ENCODE measurements at regions not wholly inside any gene's neighbourhood (a gene's known extent, or its start where the extent isn't known, plus 50 kb on each side); places are given as distances from the start of the nearest gene placed in this dataset.
A peak's percentile ranks its signal among the peaks of the same experiment; 100 is the strongest.
"Not testable (repeated sequence)": the region's sequence is repeated elsewhere in the genome, so short reads cannot be mapped to it uniquely, and the experiment has no call there.

- no peak for DNase-seq (ENCODE audit: low read depth in 2 of 2)
Observed at GRCh38 chr3:106438887-106439286, 570.1 kb upstream of the CBLB start.

GRCh38 chr3:106440672-106441071, 571.9 kb upstream of the CBLB start:
- DNase-seq (ENCODE audit: low read depth in 2 of 2), result no peak

- DNase-seq (ENCODE audit: low read depth in 2 of 2), result no peak
Observed at GRCh38 chr3:106446271-106446670, 577.5 kb upstream of the CBLB start.

GRCh38 chr3:106447723-106448301, 579.0 kb upstream of the CBLB start:
- no peak for DNase-seq (ENCODE audit: low read depth in 2 of 2)

- not testable (repeated sequence) for DNase-seq (ENCODE audit: low read depth in 2 of 2)
Observed at GRCh38 chr3:106448372-106448966, 579.7 kb upstream of the CBLB start.

- DNase-seq (ENCODE audit: low read depth in 2 of 2), result no peak
Observed at GRCh38 chr3:106452096-106452495, 583.3 kb upstream of the CBLB start.

- no peak for DNase-seq (ENCODE audit: low read depth in 2 of 2)
Observed at GRCh38 chr3:106454497-106454896, 585.7 kb upstream of the CBLB start.

GRCh38 chr3:106457281-106458180, 588.7 kb upstream of the CBLB start:
- DNase-seq (ENCODE audit: low read depth in 2 of 2), result peak in 1 of 2 donors; percentile 11

- DNase-seq (ENCODE audit: low read depth in 2 of 2), result no peak
Observed at GRCh38 chr3:106458952-106459351, 590.1 kb upstream of the CBLB start.

GRCh38 chr3:106466881-106467280, 598.1 kb upstream of the CBLB start:
- DNase-seq (ENCODE audit: low read depth in 2 of 2), result no peak

- no peak for DNase-seq (ENCODE audit: low read depth in 2 of 2)
Observed at GRCh38 chr3:106473576-106474475, 605.0 kb upstream of the CBLB start.

GRCh38 chr3:106482451-106482850, 613.6 kb upstream of the CBLB start:
- DNase-seq (ENCODE audit: low read depth in 2 of 2), result no peak

GRCh38 chr3:106485217-106485616, 616.4 kb upstream of the CBLB start:
- DNase-seq (ENCODE audit: low read depth in 2 of 2), result no peak

- DNase-seq (ENCODE audit: low read depth in 2 of 2), result no peak
Observed at GRCh38 chr3:106485802-106486201, 617.0 kb upstream of the CBLB start.

GRCh38 chr3:106486945-106487639, 618.3 kb upstream of the CBLB start:
- DNase-seq (ENCODE audit: low read depth in 2 of 2), result not testable (repeated sequence)

- DNase-seq (ENCODE audit: low read depth in 2 of 2), result no peak
Observed at GRCh38 chr3:106488331-106488730, 619.5 kb upstream of the CBLB start.

GRCh38 chr3:106491796-106492195, 623.0 kb upstream of the CBLB start:
- DNase-seq (ENCODE audit: low read depth in 2 of 2), result no peak

GRCh38 chr3:106508331-106508893, 639.6 kb upstream of the CBLB start:
- DNase-seq (ENCODE audit: low read depth in 2 of 2), result no peak

GRCh38 chr3:106510206-106510605, 641.4 kb upstream of the CBLB start:
- no peak for DNase-seq (ENCODE audit: low read depth in 2 of 2)

GRCh38 chr3:106512846-106513245, 644.0 kb upstream of the CBLB start:
- no peak for DNase-seq (ENCODE audit: low read depth in 2 of 2)

GRCh38 chr3:106514431-106514830, 645.6 kb upstream of the CBLB start:
- no peak for DNase-seq (ENCODE audit: low read depth in 2 of 2)
